Endothelial cell (in vitro differentiated cells): ENCODE measurements at regions not wholly inside any gene's neighbourhood (a gene's known extent, or its start where the extent isn't known, plus 50 kb on each side); places are given as distances from the start of the nearest gene placed in this dataset.

Source experiments
- DNase-seq: peaks from one replicate; pipeline ENCODE4 v3.0.0; 2021; ENCODE audit warnings: low spot score
- H3K27ac Mint-ChIP-seq: one replicate; pipeline ENCODE4 v1.8.0; 2021; ENCODE audit warnings: mixed read lengths, inconsistent platforms; ENCODE audit not compliant: unreplicated experiment
- H3K27me3 Mint-ChIP-seq: one replicate; pipeline ENCODE4 v1.8.0; 2021; ENCODE audit warnings: mild to moderate bottlenecking, moderate library complexity, mixed read lengths, inconsistent platforms; ENCODE audit not compliant: unreplicated experiment
- H3K36me3 Mint-ChIP-seq: one replicate; pipeline ENCODE4 v1.8.0; 2021; ENCODE audit warnings: mild to moderate bottlenecking, low read depth, mixed read lengths, inconsistent platforms; ENCODE audit not compliant: unreplicated experiment
- H3K4me1 Mint-ChIP-seq: one replicate; pipeline ENCODE4 v1.8.0; 2021; ENCODE audit warnings: mild to moderate bottlenecking, mixed read lengths, inconsistent platforms; ENCODE audit not compliant: unreplicated experiment
- H3K4me3 Mint-ChIP-seq: one replicate; pipeline ENCODE4 v1.8.0; 2021; ENCODE audit warnings: mild to moderate bottlenecking, mixed read lengths, inconsistent platforms; ENCODE audit not compliant: unreplicated experiment
- H3K9me3 Mint-ChIP-seq: one replicate; pipeline ENCODE4 v1.8.0; 2021; ENCODE audit warnings: mixed read lengths, inconsistent platforms; ENCODE audit not compliant: unreplicated experiment
- TF ChIP-seq, protein P1 (sequence below): fragments of 200-600 bp; sonication (generic); IDR thresholded peaks from one replicate; pipeline ENCODE4 v1.5.0; 2021; ENCODE audit warnings: antibody characterized with exemption; ENCODE audit not compliant: unreplicated experiment

DNA sequence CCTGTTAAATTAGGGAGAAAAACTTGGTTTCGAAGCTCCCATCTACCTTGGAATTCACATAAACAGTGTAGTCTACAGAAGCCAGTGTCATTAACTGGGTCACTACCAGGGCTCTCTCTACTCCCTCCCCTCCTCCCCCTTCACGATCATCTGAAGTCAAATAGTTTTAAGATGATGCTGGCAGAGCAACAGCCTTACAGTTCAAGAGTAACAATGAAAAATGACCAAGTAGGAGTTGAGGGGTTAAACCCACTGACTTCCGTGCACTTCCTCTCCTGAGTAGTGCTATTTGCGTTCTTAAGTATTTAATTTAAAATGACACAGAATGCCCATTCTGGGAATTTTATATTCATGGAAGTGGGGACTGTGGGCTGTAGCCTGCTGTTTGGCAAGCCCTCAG lies 236.9 kb downstream of the SIPA1L2 start:
- peaks cover 5% of the 10 kb centered on the region for H3K27me3 Mint-ChIP-seq
- H3K4me1 Mint-ChIP-seq, result no peaks in the 10 kb centered on the region
- no peak overlapping the region for H3K27ac Mint-ChIP-seq
- peaks cover 11% of the 10 kb centered on the region for H3K36me3 Mint-ChIP-seq
- H3K9me3 Mint-ChIP-seq, result no peaks in the 10 kb centered on the region
- no peak for DNase-seq
- TF ChIP-seq, protein P1, sequence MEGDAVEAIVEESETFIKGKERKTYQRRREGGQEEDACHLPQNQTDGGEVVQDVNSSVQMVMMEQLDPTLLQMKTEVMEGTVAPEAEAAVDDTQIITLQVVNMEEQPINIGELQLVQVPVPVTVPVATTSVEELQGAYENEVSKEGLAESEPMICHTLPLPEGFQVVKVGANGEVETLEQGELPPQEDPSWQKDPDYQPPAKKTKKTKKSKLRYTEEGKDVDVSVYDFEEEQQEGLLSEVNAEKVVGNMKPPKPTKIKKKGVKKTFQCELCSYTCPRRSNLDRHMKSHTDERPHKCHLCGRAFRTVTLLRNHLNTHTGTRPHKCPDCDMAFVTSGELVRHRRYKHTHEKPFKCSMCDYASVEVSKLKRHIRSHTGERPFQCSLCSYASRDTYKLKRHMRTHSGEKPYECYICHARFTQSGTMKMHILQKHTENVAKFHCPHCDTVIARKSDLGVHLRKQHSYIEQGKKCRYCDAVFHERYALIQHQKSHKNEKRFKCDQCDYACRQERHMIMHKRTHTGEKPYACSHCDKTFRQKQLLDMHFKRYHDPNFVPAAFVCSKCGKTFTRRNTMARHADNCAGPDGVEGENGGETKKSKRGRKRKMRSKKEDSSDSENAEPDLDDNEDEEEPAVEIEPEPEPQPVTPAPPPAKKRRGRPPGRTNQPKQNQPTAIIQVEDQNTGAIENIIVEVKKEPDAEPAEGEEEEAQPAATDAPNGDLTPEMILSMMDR, result no peak
- H3K4me3 Mint-ChIP-seq, result no peak overlapping the region

DNA sequence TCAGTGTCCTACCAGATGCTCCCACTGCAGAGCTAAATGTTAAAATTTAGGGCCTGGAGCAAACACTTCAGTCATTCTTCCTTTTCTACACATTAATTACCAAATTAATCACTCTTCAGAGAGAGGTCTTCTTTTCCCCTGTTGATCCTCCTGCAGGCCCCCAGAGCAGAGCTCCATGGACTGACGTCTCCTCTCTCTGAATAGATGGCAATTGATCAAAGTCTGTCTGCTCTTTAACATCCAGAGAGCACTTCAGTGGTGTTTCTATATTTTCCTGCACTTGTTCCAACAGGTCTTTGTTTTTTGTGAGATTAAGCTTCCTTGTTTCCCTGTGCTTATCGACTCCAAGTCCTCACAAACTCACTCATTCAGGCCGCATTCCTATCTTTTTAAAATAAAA lies 239.3 kb downstream of the SIPA1L2 start:
- no peaks in the 10 kb centered on the region for H3K36me3 Mint-ChIP-seq
- no peaks in the 10 kb centered on the region for H3K4me1 Mint-ChIP-seq
- no peak for DNase-seq
- TF ChIP-seq, protein P1, result no peak
- H3K4me3 Mint-ChIP-seq, result no peak overlapping the region
- no peaks in the 10 kb centered on the region for H3K9me3 Mint-ChIP-seq
- peaks cover 1% of the 10 kb centered on the region for H3K27me3 Mint-ChIP-seq
- no peak overlapping the region for H3K27ac Mint-ChIP-seq

DNA sequence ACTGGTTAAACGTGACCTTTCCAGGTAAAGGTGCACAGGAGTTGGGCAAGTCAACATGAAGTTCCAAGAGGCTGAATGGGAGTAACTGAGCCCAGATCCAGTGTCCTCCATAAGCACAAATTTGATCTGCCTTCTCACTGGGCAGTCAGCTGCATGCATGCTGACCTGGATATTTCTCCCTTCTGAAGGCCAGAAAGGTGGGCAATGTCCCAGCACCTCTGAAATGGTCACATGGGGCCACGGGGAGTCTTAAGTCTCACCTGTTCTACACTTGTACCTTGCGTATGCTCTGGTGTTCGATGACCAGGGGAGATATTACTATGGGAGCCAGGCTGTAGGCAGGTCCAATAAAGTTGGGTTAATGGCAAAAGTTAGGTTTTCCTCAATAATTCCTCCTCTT lies 240.2 kb downstream of the SIPA1L2 start:
- no peaks in the 10 kb centered on the region for H3K4me1 Mint-ChIP-seq
- no peak for DNase-seq
- no peak overlapping the region for H3K4me3 Mint-ChIP-seq
- H3K27me3 Mint-ChIP-seq, result peaks cover 1% of the 10 kb centered on the region
- H3K36me3 Mint-ChIP-seq, result no peaks in the 10 kb centered on the region
- H3K27ac Mint-ChIP-seq, result no peak overlapping the region
- H3K9me3 Mint-ChIP-seq, result no peaks in the 10 kb centered on the region
- TF ChIP-seq, protein P1, result no peak

DNA sequence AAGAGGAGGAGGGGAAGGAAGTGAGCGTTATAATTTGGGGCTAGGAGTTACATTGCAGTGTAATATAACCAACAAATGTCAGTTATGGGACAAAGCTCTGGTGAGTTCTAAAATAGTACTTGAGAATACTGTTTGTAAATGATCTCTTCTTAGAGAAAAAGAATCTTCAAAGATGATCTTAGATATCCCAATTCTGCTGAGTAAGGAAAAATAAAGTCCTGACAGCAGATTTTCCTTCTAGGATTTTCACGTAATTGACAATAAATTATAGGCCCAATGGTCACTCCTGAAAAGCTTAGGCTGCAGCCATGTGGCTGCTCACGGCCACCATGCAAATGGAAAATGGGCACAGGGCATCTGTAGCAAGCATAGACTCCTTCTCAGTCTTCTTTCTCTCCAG lies 241.6 kb downstream of the SIPA1L2 start:
- DNase-seq, result no peak
- H3K27ac Mint-ChIP-seq, result no peak overlapping the region
- peaks cover 4% of the 10 kb centered on the region for H3K27me3 Mint-ChIP-seq
- H3K9me3 Mint-ChIP-seq, result no peaks in the 10 kb centered on the region
- H3K36me3 Mint-ChIP-seq, result no peaks in the 10 kb centered on the region
- no peaks in the 10 kb centered on the region for H3K4me1 Mint-ChIP-seq
- H3K4me3 Mint-ChIP-seq, result no peak overlapping the region
- TF ChIP-seq, protein P1, result no peak

DNA sequence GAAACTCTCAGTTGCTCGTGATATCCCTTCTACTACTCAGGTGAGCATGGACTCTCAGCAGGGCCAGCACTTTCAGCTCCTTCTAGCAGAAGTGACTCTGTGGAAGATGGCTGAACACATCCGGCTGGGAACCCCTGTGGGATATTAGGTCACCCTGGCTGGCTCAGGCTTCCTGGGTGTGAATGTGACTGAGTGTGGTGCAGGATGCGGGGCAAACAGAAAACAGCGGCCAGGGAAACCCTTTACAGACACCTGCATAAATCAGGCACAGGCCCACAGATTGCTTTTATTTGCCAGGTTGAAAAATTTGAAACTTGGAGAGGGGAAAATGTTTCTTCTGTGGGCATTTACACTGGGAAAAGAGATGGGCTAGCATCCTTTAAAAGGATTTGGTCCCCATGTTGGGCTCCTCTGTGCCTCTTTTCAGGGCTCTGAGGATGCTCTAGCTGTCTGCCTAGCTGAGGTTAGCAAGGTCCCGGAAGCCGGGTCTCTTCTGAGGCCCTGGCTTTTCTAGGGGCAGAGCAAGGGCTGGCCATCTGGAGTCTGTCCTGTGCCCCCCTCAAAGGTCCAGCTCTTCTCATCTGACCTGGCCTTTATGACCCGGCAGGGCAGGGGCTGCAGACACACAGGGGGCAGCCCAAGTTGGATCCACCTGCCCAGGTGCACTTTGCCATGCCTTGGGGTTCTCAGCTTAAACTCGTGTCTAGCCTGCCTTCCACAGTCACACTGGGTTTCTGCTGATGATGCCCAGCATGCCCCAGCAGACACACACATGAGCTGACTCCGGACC lies 243.0 kb downstream of the SIPA1L2 start:
- TF ChIP-seq, protein P1, result no peak
- H3K36me3 Mint-ChIP-seq, result no peaks in the 10 kb centered on the region

More for the DNA sequence above, 243.0 kb downstream of the SIPA1L2 start:
- H3K4me3 Mint-ChIP-seq, result no peak overlapping the region
- no peak overlapping the region for H3K27ac Mint-ChIP-seq
- peaks cover 7% of the 10 kb centered on the region for H3K27me3 Mint-ChIP-seq
- no peaks in the 10 kb centered on the region for H3K4me1 Mint-ChIP-seq
- H3K9me3 Mint-ChIP-seq, result no peaks in the 10 kb centered on the region
- no peak for DNase-seq
